ENCODE measurements at regions not wholly inside any gene's neighbourhood (a gene's known extent, or its start where the extent isn't known, plus 50 kb on each side); places are given as distances from the start of the nearest gene placed in this dataset.

- no peak for TF ChIP-seq CTCF (IDR thresholded peaks at IDR 0.05; ENCODE audit: insufficient read depth, low read length)
- TF ChIP-seq, protein P1, sequence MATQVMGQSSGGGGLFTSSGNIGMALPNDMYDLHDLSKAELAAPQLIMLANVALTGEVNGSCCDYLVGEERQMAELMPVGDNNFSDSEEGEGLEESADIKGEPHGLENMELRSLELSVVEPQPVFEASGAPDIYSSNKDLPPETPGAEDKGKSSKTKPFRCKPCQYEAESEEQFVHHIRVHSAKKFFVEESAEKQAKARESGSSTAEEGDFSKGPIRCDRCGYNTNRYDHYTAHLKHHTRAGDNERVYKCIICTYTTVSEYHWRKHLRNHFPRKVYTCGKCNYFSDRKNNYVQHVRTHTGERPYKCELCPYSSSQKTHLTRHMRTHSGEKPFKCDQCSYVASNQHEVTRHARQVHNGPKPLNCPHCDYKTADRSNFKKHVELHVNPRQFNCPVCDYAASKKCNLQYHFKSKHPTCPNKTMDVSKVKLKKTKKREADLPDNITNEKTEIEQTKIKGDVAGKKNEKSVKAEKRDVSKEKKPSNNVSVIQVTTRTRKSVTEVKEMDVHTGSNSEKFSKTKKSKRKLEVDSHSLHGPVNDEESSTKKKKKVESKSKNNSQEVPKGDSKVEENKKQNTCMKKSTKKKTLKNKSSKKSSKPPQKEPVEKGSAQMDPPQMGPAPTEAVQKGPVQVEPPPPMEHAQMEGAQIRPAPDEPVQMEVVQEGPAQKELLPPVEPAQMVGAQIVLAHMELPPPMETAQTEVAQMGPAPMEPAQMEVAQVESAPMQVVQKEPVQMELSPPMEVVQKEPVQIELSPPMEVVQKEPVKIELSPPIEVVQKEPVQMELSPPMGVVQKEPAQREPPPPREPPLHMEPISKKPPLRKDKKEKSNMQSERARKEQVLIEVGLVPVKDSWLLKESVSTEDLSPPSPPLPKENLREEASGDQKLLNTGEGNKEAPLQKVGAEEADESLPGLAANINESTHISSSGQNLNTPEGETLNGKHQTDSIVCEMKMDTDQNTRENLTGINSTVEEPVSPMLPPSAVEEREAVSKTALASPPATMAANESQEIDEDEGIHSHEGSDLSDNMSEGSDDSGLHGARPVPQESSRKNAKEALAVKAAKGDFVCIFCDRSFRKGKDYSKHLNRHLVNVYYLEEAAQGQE (IDR thresholded peaks at IDR 0.05; ENCODE audit: insufficient replicate concordance, low read depth) = no peak
- no peak for TF ChIP-seq SPI1 (IDR thresholded peaks at IDR 0.05; ENCODE audit: borderline replicate concordance, low read depth)
These were observed 976.7 kb downstream of the MCTP2 start for GRCh38 chr15:95208071-95208470.
